HG02938 (cell line): ENCODE measurements at regions not wholly inside any gene's neighbourhood (a gene's known extent, or its start where the extent isn't known, plus 50 kb on each side); places are given as distances from the start of the nearest gene placed in this dataset.
A peak's percentile ranks its signal among the peaks of the same experiment; 100 is the strongest.

Source experiments
- ATAC-seq: cut with Tn5 transposase; IDR thresholded peaks from one replicate; pipeline ENCODE4 v1.9.1; 2021; ENCODE audit warnings: mild to moderate bottlenecking, moderate library complexity; ENCODE audit not compliant: unreplicated experiment

DNA sequence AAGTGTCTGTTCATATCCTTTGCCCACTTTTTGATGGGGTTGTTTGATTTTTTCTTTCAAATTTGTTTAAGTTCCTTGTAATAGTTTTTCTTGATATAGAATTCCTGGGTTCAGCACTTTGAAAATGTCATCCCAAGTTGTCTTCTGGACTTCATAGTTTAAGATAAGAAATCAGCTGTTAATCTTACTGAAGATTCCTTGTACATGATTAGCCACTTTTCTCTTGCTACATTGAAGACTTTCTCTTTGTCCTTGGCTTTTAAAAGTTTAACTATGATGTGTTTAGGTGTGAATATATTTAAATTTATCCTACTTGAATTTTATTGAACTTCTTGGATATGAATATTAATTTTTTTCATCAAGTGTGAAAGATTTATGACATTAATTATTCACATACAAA lies 387.2 kb upstream of the CWC22 start:
- ATAC-seq = no peak

DNA sequence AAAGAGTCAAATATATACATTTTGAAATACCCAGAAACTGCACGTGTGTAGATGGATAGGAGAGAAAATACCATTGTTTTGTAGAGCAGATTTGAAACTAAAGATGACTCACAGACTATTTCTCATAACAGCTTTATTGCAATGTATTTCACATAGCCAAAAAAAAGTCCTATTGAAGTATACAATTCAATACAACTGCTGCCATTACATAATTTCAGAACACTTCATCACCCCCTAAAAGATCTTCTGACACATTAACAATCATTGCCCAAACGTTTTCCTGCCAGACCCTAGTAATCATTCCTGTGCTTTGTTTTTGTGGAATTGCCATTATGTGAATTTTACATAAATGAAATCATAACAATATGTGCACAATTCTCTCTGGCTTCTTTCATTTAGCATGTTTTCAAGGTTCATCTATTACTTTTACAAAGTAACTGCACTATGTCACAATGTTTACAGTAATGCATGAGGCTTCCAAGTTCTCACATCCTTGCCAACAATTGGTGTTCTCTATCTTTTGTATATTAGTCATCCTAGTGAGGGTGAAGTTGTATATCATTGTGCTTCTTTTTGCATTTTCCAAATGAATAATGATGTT lies 378.6 kb upstream of the CWC22 start:
- no peak for ATAC-seq

DNA sequence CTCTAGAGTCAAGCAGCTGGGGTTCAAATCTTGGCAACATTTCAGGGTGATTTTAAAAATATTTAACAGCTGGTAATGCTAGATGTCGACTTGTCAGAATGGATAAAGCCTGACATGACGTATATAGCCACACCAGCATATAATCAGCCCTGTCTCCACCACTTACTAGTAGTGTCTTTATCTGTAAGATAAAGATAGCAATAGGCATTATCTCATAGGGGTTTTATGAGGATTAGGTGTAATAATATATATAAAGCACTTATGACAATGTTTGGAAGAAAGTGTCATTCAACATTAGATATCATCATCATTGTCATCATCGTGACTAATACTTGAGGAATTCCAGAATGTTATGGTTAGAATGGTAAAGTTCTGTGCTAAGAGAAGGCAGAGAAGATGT lies 369.0 kb upstream of the CWC22 start:
- no peak for ATAC-seq

DNA sequence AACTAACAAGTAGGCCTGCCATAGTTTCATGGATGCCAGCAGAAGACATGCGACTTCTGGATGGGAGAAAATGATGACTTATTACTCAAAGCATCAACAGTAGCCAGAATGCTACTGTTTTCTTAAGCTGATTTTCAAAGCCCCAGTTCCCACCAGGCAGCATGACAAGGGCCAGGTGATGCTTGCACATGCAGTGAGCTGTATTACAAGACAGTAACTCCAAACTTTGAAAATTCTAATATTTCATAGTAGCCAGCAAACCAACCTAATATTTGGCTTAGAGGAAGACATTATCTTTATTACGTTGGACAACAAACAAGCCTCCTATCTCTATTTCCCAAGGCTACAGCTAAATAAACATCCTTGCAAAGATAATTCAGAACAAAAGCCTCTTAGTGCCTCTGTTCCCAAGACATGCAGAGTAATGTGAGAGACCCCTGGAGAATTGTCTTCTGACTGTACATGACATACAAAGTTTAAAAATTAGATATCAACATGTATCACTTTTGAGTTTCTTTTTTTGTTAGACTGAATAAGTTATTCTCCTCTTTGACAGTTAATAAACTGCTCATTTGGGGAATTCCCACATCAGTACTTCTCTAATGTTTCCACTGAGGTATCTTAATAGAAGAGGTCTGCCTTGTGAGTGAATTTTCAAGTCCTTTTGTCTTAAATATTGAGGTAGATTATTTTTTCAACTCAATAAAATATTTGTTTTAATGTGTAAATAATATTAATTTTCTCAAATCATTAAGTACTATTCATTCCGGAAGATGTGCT lies 367.6 kb upstream of the CWC22 start:
- no peak for ATAC-seq

DNA sequence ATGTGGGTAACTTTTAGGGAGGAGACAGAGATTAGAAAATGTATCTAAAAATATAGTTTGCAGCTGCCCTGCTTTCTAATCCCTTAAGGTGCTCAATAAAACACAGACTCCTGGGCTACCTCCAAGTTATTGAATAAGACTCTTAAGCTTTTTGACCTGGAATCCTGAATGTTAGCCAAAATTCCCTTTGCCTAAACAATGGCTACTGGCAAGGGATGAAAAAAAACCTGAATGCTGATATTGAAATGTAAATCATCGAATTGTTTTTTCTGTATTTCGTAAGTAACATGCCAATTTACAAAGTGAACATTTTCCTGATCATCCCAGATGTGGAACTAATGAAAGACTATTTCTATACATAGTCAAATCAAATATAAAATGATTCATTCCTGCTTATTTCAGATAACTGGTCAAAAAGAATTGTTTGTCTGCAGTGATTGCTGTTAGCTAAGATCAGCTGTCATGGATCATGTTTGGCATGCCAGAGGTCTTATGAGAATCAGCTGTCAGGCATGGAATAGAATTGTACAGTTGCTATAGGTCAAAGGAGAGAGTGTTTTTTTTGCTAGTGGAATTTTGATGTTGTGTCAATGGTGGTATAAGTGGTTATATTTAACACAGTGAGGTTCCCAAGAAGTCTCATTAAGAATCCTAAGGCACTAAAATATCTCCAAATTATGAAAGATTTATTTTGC lies 363.6 kb upstream of the CWC22 start:
- no peak for ATAC-seq

DNA sequence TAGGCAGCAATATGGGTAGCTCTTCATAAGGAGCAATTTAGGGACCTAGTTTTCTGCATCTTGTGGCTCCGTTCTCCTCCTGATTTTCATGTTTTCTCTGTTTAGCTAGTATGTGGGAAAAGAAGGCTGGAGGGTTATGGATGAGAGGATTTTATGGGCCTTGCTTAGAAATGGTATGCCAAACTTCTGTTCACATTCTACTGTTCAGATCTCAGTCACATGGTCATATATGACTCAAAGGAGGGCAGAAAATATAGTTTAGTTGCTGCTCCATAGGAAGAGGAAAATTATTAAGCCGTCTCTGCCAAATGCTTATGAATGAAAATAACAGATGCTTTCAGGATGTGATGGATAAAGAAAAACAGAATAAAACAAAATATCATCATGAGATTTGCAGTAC lies 361.8 kb upstream of the CWC22 start:
- ATAC-seq = no peak

DNA sequence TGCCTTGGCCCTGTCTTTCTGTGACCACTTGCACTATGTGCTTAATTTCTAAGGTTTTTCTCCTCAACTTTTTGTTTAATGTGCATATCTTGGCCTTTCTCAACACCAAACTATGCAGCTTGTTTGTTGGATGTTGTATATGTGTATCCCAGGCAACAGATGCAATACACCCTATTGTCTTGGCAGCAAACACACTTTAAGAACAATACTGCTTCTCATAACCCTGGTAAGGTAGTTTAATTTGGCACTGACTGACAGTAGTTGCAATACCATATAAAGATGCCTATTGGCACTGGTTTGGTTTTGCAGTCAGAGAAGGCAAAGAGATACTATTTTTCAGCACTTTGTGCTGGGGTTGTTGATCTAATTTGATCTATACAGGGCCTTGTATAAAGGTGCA lies 360.7 kb upstream of the CWC22 start:
- no peak for ATAC-seq

DNA sequence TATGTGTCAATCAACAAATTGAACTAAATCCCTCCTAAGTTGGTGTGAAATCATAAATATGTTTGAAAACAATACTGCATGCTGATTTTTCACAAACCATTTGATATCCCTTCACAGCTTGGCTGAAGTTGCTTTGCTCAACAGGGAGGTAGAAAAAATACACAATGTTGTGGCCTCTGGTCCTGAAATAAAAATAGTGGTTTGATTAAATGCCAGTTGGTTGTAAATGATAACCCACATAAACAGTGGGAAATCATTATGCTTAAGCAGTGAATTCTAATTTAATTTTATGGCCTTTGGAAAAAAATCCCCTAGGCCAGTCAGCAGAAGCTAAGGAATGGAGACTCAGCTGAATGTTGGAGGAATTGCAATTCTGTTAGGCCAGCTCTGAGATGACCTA lies 359.4 kb upstream of the CWC22 start:
- ATAC-seq = no peak

DNA sequence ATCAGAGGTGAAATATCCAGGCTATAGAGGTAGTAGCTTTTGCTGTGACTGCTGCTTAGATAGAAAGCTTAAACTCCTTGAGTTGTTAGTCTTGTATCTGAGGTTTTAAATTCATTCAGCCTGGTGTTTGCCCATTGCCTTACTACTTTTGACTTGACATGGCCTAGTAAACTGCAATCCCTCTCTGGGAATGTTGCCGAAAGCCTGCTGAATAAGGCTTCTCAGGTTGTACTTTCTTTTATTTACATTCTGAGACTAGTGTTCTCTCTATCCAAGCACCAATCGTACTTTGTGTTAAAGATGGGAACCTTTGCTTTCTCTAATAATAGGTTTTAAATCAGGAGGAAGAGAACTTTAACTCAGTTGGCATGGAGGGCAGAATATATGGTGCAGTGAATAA lies 357.6 kb upstream of the CWC22 start:
- no peak for ATAC-seq

DNA sequence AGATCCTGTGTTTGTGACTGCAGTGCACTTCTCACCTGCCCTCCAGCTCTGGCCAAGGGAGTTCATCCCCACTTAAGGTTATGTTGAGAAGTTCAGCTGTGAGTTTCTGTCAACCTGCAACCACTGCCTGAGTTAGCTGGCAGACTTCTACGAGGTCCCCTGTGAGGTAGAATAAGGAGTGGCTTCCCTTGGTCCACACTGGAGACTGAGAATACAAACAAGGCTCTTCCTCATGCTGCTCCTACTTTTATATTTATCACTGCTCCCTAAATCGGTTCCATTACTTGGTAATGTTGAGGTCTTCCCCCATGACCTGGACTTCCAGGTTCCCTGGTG lies 353.2 kb upstream of the CWC22 start:
- peak; percentile 35 for ATAC-seq

DNA sequence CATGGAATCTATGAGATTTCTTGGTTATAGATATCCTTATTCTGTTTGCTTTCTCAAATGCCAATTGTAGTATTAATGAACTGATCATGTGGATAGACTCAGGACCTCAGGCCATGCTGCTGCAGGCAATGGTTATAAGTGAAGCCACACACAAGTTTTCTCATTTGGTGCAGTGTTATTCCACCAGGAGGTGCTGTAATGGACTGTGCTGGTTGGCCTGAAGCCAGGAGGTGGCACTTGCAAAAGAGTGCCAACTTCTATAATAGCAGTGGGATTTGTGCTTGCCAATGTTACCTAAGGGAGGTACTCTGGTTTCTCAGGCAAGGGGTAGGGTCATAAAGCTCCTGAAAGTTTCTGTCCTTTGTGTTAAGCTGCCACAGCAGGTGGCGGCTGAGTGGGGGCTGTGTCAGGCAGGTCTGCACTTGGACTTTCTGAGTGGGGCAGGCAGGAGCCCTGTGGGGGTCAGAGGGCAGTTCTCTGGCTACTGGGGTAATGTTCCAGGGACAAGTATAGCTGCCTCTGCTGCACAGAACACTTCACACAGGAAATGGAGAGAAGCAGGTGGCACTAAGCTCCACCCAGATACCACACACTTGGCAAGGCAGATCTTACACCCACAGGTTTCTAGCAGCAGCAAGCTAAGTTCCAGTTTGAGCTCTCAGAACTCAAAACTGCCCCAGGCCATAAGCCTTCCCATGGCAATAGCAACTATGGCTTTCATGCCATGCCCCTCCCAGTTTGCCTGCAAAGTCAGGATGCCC lies 352.6 kb upstream of the CWC22 start:
- ATAC-seq = peak; percentile 93

DNA sequence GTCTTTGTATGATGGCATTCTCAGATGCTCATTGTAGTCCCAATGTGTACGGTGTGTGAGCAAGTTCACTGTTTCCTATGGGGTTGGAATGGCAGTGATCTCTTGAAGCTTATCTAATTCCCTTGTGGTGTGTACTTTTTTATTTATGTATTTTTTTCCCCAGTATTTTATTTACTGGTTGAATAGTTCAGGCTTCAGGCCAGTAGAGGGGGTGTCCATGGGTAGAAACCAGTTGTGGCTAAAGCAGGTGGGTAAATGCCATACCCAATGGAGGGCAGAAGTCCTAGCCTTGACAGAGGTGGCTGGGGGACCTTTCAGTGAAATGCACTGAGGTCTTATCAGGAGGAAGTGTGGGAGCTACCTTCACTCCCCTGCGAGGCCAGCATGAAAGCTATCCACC lies 351.4 kb upstream of the CWC22 start:
- no peak for ATAC-seq

DNA sequence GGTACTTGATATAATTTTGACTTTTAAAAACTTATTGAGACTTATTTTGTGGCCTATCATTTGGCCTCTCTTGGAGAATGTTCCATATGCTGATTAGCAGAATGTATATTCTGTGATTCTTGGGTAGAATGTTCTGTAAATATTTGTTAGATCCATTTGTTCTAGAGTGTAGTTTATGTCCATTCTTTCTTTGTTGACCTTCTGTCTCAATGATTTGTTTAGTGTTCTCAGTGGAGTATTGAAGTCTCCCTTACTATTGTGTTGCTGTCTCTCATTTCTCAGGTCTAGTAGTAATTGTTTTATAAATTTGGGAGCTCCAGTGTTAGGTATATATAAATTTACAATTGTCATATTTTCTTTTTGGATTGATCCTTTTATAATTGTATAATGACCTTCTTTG lies 349.6 kb upstream of the CWC22 start:
- no peak for ATAC-seq

DNA sequence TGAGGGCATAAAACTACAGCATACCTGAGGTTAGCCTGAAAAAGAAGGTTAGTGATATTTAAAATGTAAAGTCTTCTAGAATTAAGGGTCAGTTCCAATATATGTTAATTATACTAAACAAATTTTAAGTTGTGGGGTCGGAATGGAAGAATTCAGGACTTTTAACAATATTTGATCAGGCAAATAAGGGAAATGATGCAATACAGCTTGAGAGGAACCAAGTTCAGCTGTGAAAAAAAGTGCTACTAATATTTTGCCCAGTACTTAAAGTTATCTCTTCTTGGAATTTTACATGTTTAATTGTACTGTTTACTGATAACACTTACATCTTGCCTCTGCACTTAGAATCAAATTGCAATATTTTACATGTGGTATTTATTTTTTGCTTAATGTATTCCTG lies 345.5 kb upstream of the CWC22 start:
- ATAC-seq = no peak

DNA sequence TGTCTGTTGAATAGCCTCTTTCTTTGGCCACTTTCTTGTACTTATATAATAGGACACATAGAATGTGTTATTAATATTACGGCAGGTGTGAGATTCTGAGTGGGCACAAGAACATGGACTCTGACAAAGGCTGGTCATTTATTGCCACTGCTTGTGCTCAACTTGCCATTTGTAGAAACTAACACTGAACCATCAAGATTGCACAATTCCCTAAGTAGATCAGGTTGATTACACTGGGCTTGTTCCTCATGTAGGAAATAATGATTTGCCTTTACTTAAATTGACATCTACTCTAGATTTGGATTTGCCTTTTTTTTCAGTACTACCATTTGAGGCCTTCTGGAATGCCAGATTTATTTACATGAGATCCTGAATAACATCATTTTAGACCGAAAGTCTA lies 342.7 kb upstream of the CWC22 start:
- no peak for ATAC-seq

DNA sequence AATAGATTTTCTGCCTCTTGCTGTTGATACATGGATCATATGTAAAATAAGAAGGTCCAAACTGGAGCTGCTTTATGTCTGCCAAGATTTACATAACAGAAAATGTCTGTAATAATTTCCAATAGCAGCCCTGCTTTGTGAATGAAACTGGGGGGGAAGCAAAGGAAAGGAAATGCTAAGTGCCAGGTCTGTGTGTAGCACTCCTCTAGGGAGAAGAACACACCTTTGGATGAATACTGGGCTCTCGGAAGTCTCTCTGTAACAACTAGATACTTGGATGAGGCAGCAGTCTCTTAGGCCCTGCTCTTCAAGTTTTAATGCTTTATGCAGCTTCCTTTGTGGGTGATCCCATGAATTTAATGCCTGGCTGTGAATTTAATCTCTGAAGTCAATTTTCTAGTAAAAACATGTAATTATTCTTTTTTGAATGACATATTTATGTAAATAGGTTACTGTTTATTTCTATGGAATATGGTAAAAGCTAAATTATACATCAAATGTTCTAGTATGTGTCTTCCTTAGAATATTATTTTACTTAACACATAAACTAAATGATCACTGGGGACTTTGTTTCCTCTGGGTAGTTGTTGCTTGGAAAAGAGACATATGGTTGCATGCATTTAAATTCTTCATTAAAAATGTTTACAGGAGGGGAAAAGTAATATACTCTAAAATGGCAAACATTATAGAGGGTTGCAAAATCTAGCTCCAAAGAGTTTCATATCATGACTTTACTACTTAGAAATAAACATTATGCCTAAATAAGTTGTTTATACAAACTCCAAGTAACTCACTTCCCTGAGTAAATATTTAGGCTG lies 336.6 kb upstream of the CWC22 start:
- ATAC-seq = no peak

DNA sequence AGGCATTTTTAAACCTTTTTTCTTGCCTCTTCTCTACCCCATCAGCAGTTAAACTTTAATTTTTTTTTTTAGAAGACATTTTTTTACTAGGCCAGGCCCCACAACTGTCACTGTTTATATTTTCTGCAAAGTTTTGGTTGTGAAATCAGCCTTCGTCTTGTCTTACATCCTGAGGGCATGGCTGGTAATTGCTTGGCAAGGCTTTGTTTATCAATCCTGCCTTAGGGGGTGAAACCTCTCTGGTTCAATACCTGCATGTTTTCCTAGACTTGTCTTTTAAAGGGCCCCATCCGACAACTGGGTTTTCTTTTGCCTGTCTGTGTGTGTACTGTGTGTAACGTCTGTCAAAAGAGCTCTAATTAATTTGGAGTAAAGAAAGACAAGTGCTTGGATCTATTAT lies 330.0 kb upstream of the CWC22 start:
- no peak for ATAC-seq

DNA sequence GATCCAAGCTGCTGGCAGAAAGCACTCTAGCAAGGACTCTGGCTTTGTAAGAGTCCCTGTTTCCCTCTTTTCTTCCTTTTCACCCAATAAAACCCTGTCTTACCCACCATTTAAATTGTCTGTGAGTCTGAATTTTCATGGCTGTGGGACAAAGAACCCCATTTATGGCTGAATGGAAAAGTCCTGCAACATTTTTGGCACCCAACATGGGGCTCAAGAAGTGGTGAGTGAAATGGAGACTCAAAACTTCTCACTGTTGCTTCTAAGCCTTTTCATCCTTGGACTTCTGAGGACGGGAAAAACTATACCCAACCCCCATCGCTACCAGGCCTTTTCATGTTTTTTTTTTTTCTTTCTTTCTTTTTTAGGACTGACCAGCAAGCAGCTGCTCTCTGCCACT lies 329.5 kb upstream of the CWC22 start:
- no peak for ATAC-seq

DNA sequence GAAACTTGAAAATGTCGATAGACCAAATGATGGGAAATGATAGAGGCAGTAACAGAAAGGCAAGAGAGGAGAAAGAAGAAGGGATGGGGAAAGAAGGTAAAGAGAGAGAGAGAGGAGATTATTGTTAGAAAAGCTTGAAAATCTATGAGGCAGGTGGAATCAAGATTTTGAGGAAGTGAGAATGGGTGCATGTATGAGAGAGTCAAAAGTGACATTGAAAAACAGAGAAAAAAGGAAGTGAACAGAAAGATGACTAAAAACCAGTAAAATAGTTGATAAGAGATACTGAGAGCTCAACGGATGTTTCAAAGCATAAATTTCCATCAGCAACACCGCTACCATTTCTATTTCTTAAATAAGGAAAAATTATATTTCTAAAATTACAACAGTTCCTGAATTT lies 327.4 kb upstream of the CWC22 start:
- ATAC-seq = peak; percentile 100

DNA sequence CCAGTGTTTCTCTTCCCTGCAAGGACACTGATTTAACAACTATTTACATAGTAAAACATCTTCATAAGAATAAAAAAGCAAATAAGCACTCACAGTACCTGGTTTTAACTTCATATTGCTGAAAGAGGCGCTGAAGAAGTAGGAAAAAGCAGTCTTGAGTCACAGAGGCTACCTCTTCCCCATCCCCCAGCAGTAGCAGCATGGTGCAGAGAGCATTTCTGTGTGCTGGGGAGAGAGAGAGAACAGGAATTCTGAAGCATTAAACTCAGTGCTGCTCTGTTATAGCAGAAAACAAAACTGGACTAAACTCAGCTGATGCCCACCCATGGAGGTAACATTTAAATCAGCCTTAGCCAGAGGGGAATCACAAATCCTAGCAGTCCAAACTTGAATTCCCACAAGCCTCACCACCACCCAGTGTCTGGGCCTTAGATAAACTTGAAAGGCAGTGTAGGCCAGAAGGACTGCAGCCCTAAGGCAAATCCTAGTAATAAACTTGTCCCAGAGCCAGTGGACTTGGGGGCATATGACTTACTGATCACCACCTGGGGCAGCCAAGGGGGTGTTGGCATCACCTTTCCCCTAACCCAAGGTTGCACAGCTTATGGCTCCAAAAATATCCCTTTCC lies 321.8 kb upstream of the CWC22 start:
- ATAC-seq = no peak
